Calu3 (cell line): ENCODE measurements at regions not wholly inside any gene's neighbourhood (a gene's known extent, or its start where the extent isn't known, plus 50 kb on each side); places are given as distances from the start of the nearest gene placed in this dataset.

Experiments
- BruUV-seq: library from RNA; stranded (reverse); fragments of 400-500 nt; replicated peaks from 2 replicates; lab custom pipeline; 2021; lab: Mats Ljungman, UMichigan
- CTCF ChIA-PET: fragments of 300-600 bp; sonication (Branson Sonifier 250); formaldehyde crosslinking; loops from one replicate; lab custom pipeline; 2022; ENCODE audit warnings: antibody characterized with exemption; lab: Charles Lee
- DNase-seq: peaks from one replicate; pipeline ENCODE4 v3.0.0; 2022
- H3K27ac Mint-ChIP-seq: one replicate; pipeline ENCODE4 v1.8.0; 2022; ENCODE audit warnings: mixed read lengths; ENCODE audit not compliant: unreplicated experiment
- H3K27me3 Mint-ChIP-seq: one replicate; pipeline ENCODE4 v1.8.0; 2022; ENCODE audit warnings: mixed read lengths; ENCODE audit not compliant: unreplicated experiment
- H3K36me3 Mint-ChIP-seq: one replicate; pipeline ENCODE4 v1.8.0; 2022; ENCODE audit warnings: mild to moderate bottlenecking, moderate library complexity, mixed read lengths; ENCODE audit not compliant: insufficient read depth, unreplicated experiment
- H3K4me1 Mint-ChIP-seq: one replicate; pipeline ENCODE4 v1.8.0; 2022; ENCODE audit warnings: mild to moderate bottlenecking, low read depth, mixed read lengths; ENCODE audit not compliant: unreplicated experiment
- H3K4me3 Mint-ChIP-seq: one replicate; pipeline ENCODE4 v1.8.0; 2022; ENCODE audit warnings: mild to moderate bottlenecking, low read depth, moderate library complexity, mixed read lengths; ENCODE audit not compliant: unreplicated experiment
- H3K9me3 Mint-ChIP-seq: one replicate; pipeline ENCODE4 v1.8.0; 2022; ENCODE audit warnings: low read depth, mixed read lengths; ENCODE audit not compliant: unreplicated experiment
- CTCF ChIP-seq: fragments of 200-600 bp; IDR thresholded peaks from one replicate; pipeline ENCODE4 v1.8.0; 2022; ENCODE audit warnings: antibody characterized with exemption; ENCODE audit not compliant: unreplicated experiment
- intact Hi-C: fragments of 100-400 bp; cut with micrococcal nuclease; formaldehyde crosslinking; loops from one replicate; pipeline ENCODE4 v1.10.0; 2022; ENCODE audit not compliant: unreplicated experiment

- no peaks in the 10 kb centered on the region for H3K4me1 Mint-ChIP-seq
- BruUV-seq, result no TSS peak
- H3K4me3 Mint-ChIP-seq, result no peak overlapping the region
- no peaks in the 10 kb centered on the region for H3K27me3 Mint-ChIP-seq
- no peaks in the 10 kb centered on the region for H3K36me3 Mint-ChIP-seq
- H3K27ac Mint-ChIP-seq, result no peak overlapping the region
- intact Hi-C loops, result no loop called here
- DNase-seq, result no peak
- H3K9me3 Mint-ChIP-seq, result no peaks in the 10 kb centered on the region
- CTCF ChIA-PET, result no interaction called here
- no peak for TF ChIP-seq CTCF
These were observed 2090.4 kb upstream of the TENM3 start for GRCh38 chr4:180152831-180153230.

- TF ChIP-seq CTCF, result no peak
- no peaks in the 10 kb centered on the region for H3K36me3 Mint-ChIP-seq
- no peak for DNase-seq
- H3K9me3 Mint-ChIP-seq, result no peaks in the 10 kb centered on the region
- CTCF ChIA-PET, result no interaction called here
- intact Hi-C loops, result no loop called here
- no peaks in the 10 kb centered on the region for H3K27me3 Mint-ChIP-seq
- H3K4me1 Mint-ChIP-seq, result no peaks in the 10 kb centered on the region
- H3K27ac Mint-ChIP-seq, result no peak overlapping the region
- no peak overlapping the region for H3K4me3 Mint-ChIP-seq
- BruUV-seq, result no TSS peak
These were observed 2089.6 kb upstream of the TENM3 start for GRCh38 chr4:180153587-180153986.

- BruUV-seq, result no TSS peak
These were observed 2086.5 kb upstream of the TENM3 start for GRCh38 chr4:180156684-180157083.

GRCh38 chr4:180160195-180160983, 2082.8 kb upstream of the TENM3 start:
- no peaks in the 10 kb centered on the region for H3K36me3 Mint-ChIP-seq
- H3K9me3 Mint-ChIP-seq, result no peaks in the 10 kb centered on the region
- H3K4me3 Mint-ChIP-seq, result no peak overlapping the region
- TF ChIP-seq CTCF, result no peak
- no peaks in the 10 kb centered on the region for H3K27me3 Mint-ChIP-seq
- CTCF ChIA-PET, result no interaction called here
- DNase-seq, result no peak
- intact Hi-C loops, result no loop called here
- no TSS peak for BruUV-seq
- no peaks in the 10 kb centered on the region for H3K4me1 Mint-ChIP-seq
- H3K27ac Mint-ChIP-seq, result no peak overlapping the region

More at GRCh38 chr4:180156684-180157083, 2086.5 kb upstream of the TENM3 start:
- no peaks in the 10 kb centered on the region for H3K36me3 Mint-ChIP-seq
- no peak overlapping the region for H3K27ac Mint-ChIP-seq
- no peaks in the 10 kb centered on the region for H3K4me1 Mint-ChIP-seq
- intact Hi-C loops, result no loop called here
- no peaks in the 10 kb centered on the region for H3K9me3 Mint-ChIP-seq
- CTCF ChIA-PET, result no interaction called here
- DNase-seq, result no peak
- H3K4me3 Mint-ChIP-seq, result no peak overlapping the region
- no peaks in the 10 kb centered on the region for H3K27me3 Mint-ChIP-seq
- TF ChIP-seq CTCF, result no peak
